ENCODE measurements at regions not wholly inside any gene's neighbourhood (a gene's known extent, or its start where the extent isn't known, plus 50 kb on each side); places are given as distances from the start of the nearest gene placed in this dataset.

- no peak overlapping the region for H3K4me2 ChIP-seq (ENCODE audit: low read length, poor library complexity, severe bottlenecking)
- H3K14ac ChIP-seq (ENCODE audit: low read length in 2 of 2): no peak overlapping the region
These were observed 841.8 kb upstream of the TENM4 start for GRCh38 chr11:80282643-80283042.

GRCh38 chr11:80281194-80281593, 840.4 kb upstream of the TENM4 start:
- Histone ChIP-seq H3K27ac (ENCODE audit: low read length, poor library complexity, severe bottlenecking) (no peak overlapping the region), H4K8ac (ENCODE audit: low read length) (no peak overlapping the region), H3K27me3 (ENCODE audit: control insufficient read depth in 1 of 2, insufficient read depth in 1 of 2, low read length in 2 of 2) (no peaks in the 10 kb centered on the region), H2BK5ac (ENCODE audit: low read depth, low read length, poor library complexity, severe bottlenecking) (no peak overlapping the region), H3K18ac (ENCODE audit: low read depth in 1 of 2, low read length in 2 of 2) (no peak overlapping the region), H2AFZ (ENCODE audit: low read depth, low read length) (no peak overlapping the region), H3K4me1 (ENCODE audit: control insufficient read depth, insufficient read depth, low read depth, low read length) (no peaks in the 10 kb centered on the region), H3K4ac (ENCODE audit: low read depth in 1 of 2, low read length in 2 of 2) (no peak overlapping the region), H2BK15ac (ENCODE audit: low read depth, poor library complexity, severe bottlenecking) (no peak overlapping the region), H3K4me3 (ENCODE audit: insufficient read depth in 1 of 2, low read depth in 1 of 2, low read length in 2 of 2) (no peak overlapping the region), H2BK12ac (ENCODE audit: low read length in 2 of 2) (no peak overlapping the region), H3K79me1 (replicated peaks; ENCODE audit: low read length, poor library complexity, severe bottlenecking) (no peaks in the 10 kb centered on the region), H3K14ac (ENCODE audit: low read length in 2 of 2) (no peak overlapping the region), H2BK120ac (ENCODE audit: low read depth, low read length) (no peak overlapping the region), H3K23ac (ENCODE audit: low read length in 2 of 2) (no peak overlapping the region), H3K4me2 (ENCODE audit: low read length, poor library complexity, severe bottlenecking) (no peak overlapping the region), H2AK5ac (ENCODE audit: low read length, severe bottlenecking) (no peak overlapping the region), H3K9ac (ENCODE audit: low read length) (no peak overlapping the region), H4K91ac (ENCODE audit: low read length) (no peak overlapping the region), H3K36me3 (ENCODE audit: control insufficient read depth in 1 of 2, insufficient read depth in 2 of 2, low read depth in 1 of 2, low read length in 2 of 2) (no peaks in the 10 kb centered on the region), H3K9me3 (ENCODE audit: control insufficient read depth, low read length) (no peaks in the 10 kb centered on the region)
- DNase-seq: no peak
- WGBS: 100% methylated on average over 1 of the region's 1 CpG

More at GRCh38 chr11:80282643-80283042, 841.8 kb upstream of the TENM4 start:
- DNase-seq: no peak
- no peaks in the 10 kb centered on the region for H3K27me3 ChIP-seq (ENCODE audit: control insufficient read depth in 1 of 2, insufficient read depth in 1 of 2, low read length in 2 of 2)
- H2AFZ ChIP-seq (ENCODE audit: low read depth, low read length): no peak overlapping the region
- H3K36me3 ChIP-seq (ENCODE audit: control insufficient read depth in 1 of 2, insufficient read depth in 2 of 2, low read depth in 1 of 2, low read length in 2 of 2): no peaks in the 10 kb centered on the region
- no peaks in the 10 kb centered on the region for H3K79me1 ChIP-seq (replicated peaks; ENCODE audit: low read length, poor library complexity, severe bottlenecking)
- H3K23ac ChIP-seq (ENCODE audit: low read length in 2 of 2): no peak overlapping the region
- H3K4me3 ChIP-seq (ENCODE audit: insufficient read depth in 1 of 2, low read depth in 1 of 2, low read length in 2 of 2): no peak overlapping the region
- H3K18ac ChIP-seq (ENCODE audit: low read depth in 1 of 2, low read length in 2 of 2): no peak overlapping the region
- no peak overlapping the region for H3K4ac ChIP-seq (ENCODE audit: low read depth in 1 of 2, low read length in 2 of 2)
- no peak overlapping the region for H2AK5ac ChIP-seq (ENCODE audit: low read length, severe bottlenecking)
- H3K4me1 ChIP-seq (ENCODE audit: control insufficient read depth, insufficient read depth, low read depth, low read length): no peaks in the 10 kb centered on the region
- no peak overlapping the region for H2BK120ac ChIP-seq (ENCODE audit: low read depth, low read length)
- no peak overlapping the region for H2BK12ac ChIP-seq (ENCODE audit: low read length in 2 of 2)
- H4K8ac ChIP-seq (ENCODE audit: low read length): no peak overlapping the region
- H2BK15ac ChIP-seq (ENCODE audit: low read depth, poor library complexity, severe bottlenecking): no peak overlapping the region
- no peak overlapping the region for H3K27ac ChIP-seq (ENCODE audit: low read length, poor library complexity, severe bottlenecking)
- no peak overlapping the region for H2BK5ac ChIP-seq (ENCODE audit: low read depth, low read length, poor library complexity, severe bottlenecking)
- no peaks in the 10 kb centered on the region for H3K9me3 ChIP-seq (ENCODE audit: control insufficient read depth, low read length)
- 22% methylated on average over 1 of the region's 2 CpGs for WGBS
- H3K9ac ChIP-seq (ENCODE audit: low read length): no peak overlapping the region
- H4K91ac ChIP-seq (ENCODE audit: low read length): no peak overlapping the region

- no peak overlapping the region for H2BK15ac ChIP-seq (ENCODE audit: low read depth, poor library complexity, severe bottlenecking)
- H3K4ac ChIP-seq (ENCODE audit: low read depth in 1 of 2, low read length in 2 of 2): no peak overlapping the region
- H3K23ac ChIP-seq (ENCODE audit: low read length in 2 of 2): no peak overlapping the region
- H2AFZ ChIP-seq (ENCODE audit: low read depth, low read length): no peak overlapping the region
- no peaks in the 10 kb centered on the region for H3K9me3 ChIP-seq (ENCODE audit: control insufficient read depth, low read length)
- 88% methylated on average over 2 of the region's 3 CpGs for WGBS
- H4K91ac ChIP-seq (ENCODE audit: low read length): no peak overlapping the region
- no peak overlapping the region for H3K27ac ChIP-seq (ENCODE audit: low read length, poor library complexity, severe bottlenecking)
- no peak overlapping the region for H2BK5ac ChIP-seq (ENCODE audit: low read depth, low read length, poor library complexity, severe bottlenecking)
- H3K4me1 ChIP-seq (ENCODE audit: control insufficient read depth, insufficient read depth, low read depth, low read length): no peaks in the 10 kb centered on the region
- no peak overlapping the region for H3K9ac ChIP-seq (ENCODE audit: low read length)
- no peaks in the 10 kb centered on the region for H3K27me3 ChIP-seq (ENCODE audit: control insufficient read depth in 1 of 2, insufficient read depth in 1 of 2, low read length in 2 of 2)
- no peak for DNase-seq
- H2AK5ac ChIP-seq (ENCODE audit: low read length, severe bottlenecking): no peak overlapping the region
- H2BK12ac ChIP-seq (ENCODE audit: low read length in 2 of 2): no peak overlapping the region
- no peak overlapping the region for H3K4me2 ChIP-seq (ENCODE audit: low read length, poor library complexity, severe bottlenecking)
- no peak overlapping the region for H4K8ac ChIP-seq (ENCODE audit: low read length)
- no peaks in the 10 kb centered on the region for H3K36me3 ChIP-seq (ENCODE audit: control insufficient read depth in 1 of 2, insufficient read depth in 2 of 2, low read depth in 1 of 2, low read length in 2 of 2)
- H3K79me1 ChIP-seq (replicated peaks; ENCODE audit: low read length, poor library complexity, severe bottlenecking): no peaks in the 10 kb centered on the region
- H2BK120ac ChIP-seq (ENCODE audit: low read depth, low read length): no peak overlapping the region
- no peak overlapping the region for H3K4me3 ChIP-seq (ENCODE audit: insufficient read depth in 1 of 2, low read depth in 1 of 2, low read length in 2 of 2)
- H3K14ac ChIP-seq (ENCODE audit: low read length in 2 of 2): no peak overlapping the region
- H3K18ac ChIP-seq (ENCODE audit: low read depth in 1 of 2, low read length in 2 of 2): no peak overlapping the region
These were observed 839.9 kb upstream of the TENM4 start for GRCh38 chr11:80280737-80281136.

GRCh38 chr11:80261776-80262175, 820.9 kb upstream of the TENM4 start:
- no peaks in the 10 kb centered on the region for H3K9me3 ChIP-seq (ENCODE audit: control insufficient read depth, low read length)
- no peak overlapping the region for H3K18ac ChIP-seq (ENCODE audit: low read depth in 1 of 2, low read length in 2 of 2)
- no peak overlapping the region for H3K4me3 ChIP-seq (ENCODE audit: insufficient read depth in 1 of 2, low read depth in 1 of 2, low read length in 2 of 2)
- no peak overlapping the region for H3K9ac ChIP-seq (ENCODE audit: low read length)
- no peak overlapping the region for H2BK15ac ChIP-seq (ENCODE audit: low read depth, poor library complexity, severe bottlenecking)
- no peak overlapping the region for H4K91ac ChIP-seq (ENCODE audit: low read length)
- H3K27ac ChIP-seq (ENCODE audit: low read length, poor library complexity, severe bottlenecking): no peak overlapping the region
- 87% methylated on average over 4 of the region's 5 CpGs for WGBS
- H2BK5ac ChIP-seq (ENCODE audit: low read depth, low read length, poor library complexity, severe bottlenecking): no peak overlapping the region
- no peak overlapping the region for H3K4ac ChIP-seq (ENCODE audit: low read depth in 1 of 2, low read length in 2 of 2)
- no peaks in the 10 kb centered on the region for H3K4me1 ChIP-seq (ENCODE audit: control insufficient read depth, insufficient read depth, low read depth, low read length)
- no peak for DNase-seq
- H4K8ac ChIP-seq (ENCODE audit: low read length): no peak overlapping the region
- no peak overlapping the region for H3K14ac ChIP-seq (ENCODE audit: low read length in 2 of 2)
- H3K79me1 ChIP-seq (replicated peaks; ENCODE audit: low read length, poor library complexity, severe bottlenecking): no peaks in the 10 kb centered on the region
- no peak overlapping the region for H2BK120ac ChIP-seq (ENCODE audit: low read depth, low read length)
- no peak overlapping the region for H2AK5ac ChIP-seq (ENCODE audit: low read length, severe bottlenecking)
- no peak overlapping the region for H2BK12ac ChIP-seq (ENCODE audit: low read length in 2 of 2)
- no peaks in the 10 kb centered on the region for H3K36me3 ChIP-seq (ENCODE audit: control insufficient read depth in 1 of 2, insufficient read depth in 2 of 2, low read depth in 1 of 2, low read length in 2 of 2)
- no peak overlapping the region for H2AFZ ChIP-seq (ENCODE audit: low read depth, low read length)
- no peak overlapping the region for H3K23ac ChIP-seq (ENCODE audit: low read length in 2 of 2)
- H3K4me2 ChIP-seq (ENCODE audit: low read length, poor library complexity, severe bottlenecking): no peak overlapping the region
- no peaks in the 10 kb centered on the region for H3K27me3 ChIP-seq (ENCODE audit: control insufficient read depth in 1 of 2, insufficient read depth in 1 of 2, low read length in 2 of 2)
